ENCODE measurements at regions not wholly inside any gene's neighbourhood (a gene's known extent, or its start where the extent isn't known, plus 50 kb on each side); places are given as distances from the start of the nearest gene placed in this dataset.

GRCh38 chr6:50217841-50218240 lies 168.1 kb upstream of the DEFB112 start:
- CTCF ChIA-PET, result no interaction called here
- TF ChIP-seq ZFP37 (tag by site-specific recombination; IDR thresholded peaks at IDR 0.05) (no peak), ZNF202 (tag by site-specific recombination; IDR thresholded peaks at IDR 0.05; ENCODE audit: borderline replicate concordance) (no peak), ZNF239 (tag by site-specific recombination; IDR thresholded peaks at IDR 0.05) (no peak), OSR2 (tag by site-specific recombination; IDR thresholded peaks at IDR 0.05) (no peak), ZNF561 (tag by site-specific recombination; IDR thresholded peaks at IDR 0.05; ENCODE audit: borderline replicate concordance) (no peak), GLIS1 (tag by site-specific recombination; IDR thresholded peaks at IDR 0.05) (no peak)
- POLR2A ChIA-PET, result no interaction called here
- no peaks in the 10 kb centered on the region for H3K9me3 ChIP-seq (ENCODE audit: control insufficient read depth, insufficient read depth, low read depth, low read length)
- H3K36me3 ChIP-seq (ENCODE audit: control insufficient read depth in 2 of 2, insufficient read depth in 1 of 2, low read length in 2 of 2), result no peaks in the 10 kb centered on the region
- H3K27ac ChIP-seq (ENCODE audit: extremely low read depth, low read depth, low read length), result no peak overlapping the region
- H3K4me3 ChIP-seq (ENCODE audit: low read depth, low read length), result no peak overlapping the region
- H3K4me1 ChIP-seq (ENCODE audit: control insufficient read depth, insufficient read depth, low read length), result no peaks in the 10 kb centered on the region

DNA sequence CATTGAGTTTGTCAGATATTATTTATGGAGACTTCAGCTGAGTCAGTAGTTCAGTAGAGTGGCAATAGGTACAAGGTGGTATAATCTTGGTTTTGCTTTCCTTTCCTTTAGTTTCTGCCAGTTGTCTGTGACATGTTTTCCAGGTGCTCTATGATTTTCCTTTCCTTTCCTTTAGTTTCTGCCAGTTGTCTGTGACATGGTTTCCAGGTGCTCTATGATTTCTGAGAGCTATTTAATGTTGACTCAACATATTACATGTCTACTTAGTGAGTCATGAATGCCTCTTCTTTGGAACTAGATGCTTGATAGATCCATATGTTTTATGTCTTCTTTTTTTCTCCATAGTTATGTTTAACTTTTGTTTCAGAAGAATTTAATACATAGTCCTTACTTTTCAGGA lies 186.4 kb upstream of the DEFB112 start:
- ChIA-PET CTCF (no interaction called here), POLR2A (no interaction called here)
- TF ChIP-seq ZNF600 (tag by site-specific recombination; IDR thresholded peaks at IDR 0.05) (no peak), ZNF324 (tag by site-specific recombination; IDR thresholded peaks at IDR 0.05) (no peak), YY1 (tag by site-specific recombination; IDR thresholded peaks at IDR 0.05) (no peak), PRDM6 (tag by site-specific recombination; IDR thresholded peaks at IDR 0.05) (no peak), ZNF366 (tag by site-specific recombination; conservative IDR thresholded peaks at IDR 0.05) (no peak), PRDM10 (tag by site-specific recombination; IDR thresholded peaks at IDR 0.05) (no peak), ZNF394 (tag by site-specific recombination; IDR thresholded peaks at IDR 0.05; ENCODE audit: borderline replicate concordance) (no peak), SP3 (tag by site-specific recombination; IDR thresholded peaks at IDR 0.05) (no peak), ZNF404 (tag by site-specific recombination; IDR thresholded peaks at IDR 0.05) (no peak)

DNA sequence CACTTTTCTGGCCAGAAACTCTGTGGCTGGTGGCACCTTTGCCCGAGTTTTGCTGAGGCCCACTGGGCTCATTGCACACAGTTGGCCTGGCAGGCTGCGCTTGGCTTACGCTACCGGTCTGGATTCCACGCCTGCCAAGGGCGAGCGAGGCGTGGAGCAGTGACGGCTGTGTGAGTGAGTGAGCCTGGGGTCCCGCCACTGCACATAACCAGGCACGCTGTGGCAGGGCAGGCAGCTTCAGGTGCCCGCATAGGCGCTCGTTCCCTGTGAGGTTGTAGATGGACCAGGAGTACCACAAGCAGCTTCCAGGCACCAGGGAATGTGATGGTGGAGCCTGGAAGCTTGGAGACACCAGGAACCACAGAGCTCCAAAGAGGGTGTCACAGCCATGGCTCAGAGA lies 190.1 kb upstream of the DEFB112 start:
- Histone ChIP-seq H3K36me3 (ENCODE audit: control insufficient read depth in 2 of 2, insufficient read depth in 1 of 2, low read length in 2 of 2) (no peaks in the 10 kb centered on the region), H3K4me1 (ENCODE audit: control insufficient read depth, insufficient read depth, low read length) (no peaks in the 10 kb centered on the region), H3K9me3 (ENCODE audit: control insufficient read depth, insufficient read depth, low read depth, low read length) (no peaks in the 10 kb centered on the region), H3K4me3 (ENCODE audit: low read depth, low read length) (no peak overlapping the region), H3K27ac (ENCODE audit: extremely low read depth, low read depth, low read length) (no peak overlapping the region)
- no peak for TF ChIP-seq AEBP2 (tag by site-specific recombination; IDR thresholded peaks at IDR 0.05; ENCODE audit: borderline replicate concordance)
- TF ChIP-seq ZBTB17 (tag by site-specific recombination; IDR thresholded peaks at IDR 0.05), result no peak
- no peak for TF ChIP-seq ZNF626 (tag by site-specific recombination; IDR thresholded peaks at IDR 0.05)
- TF ChIP-seq ZNF501 (tag by site-specific recombination; IDR thresholded peaks at IDR 0.05), result no peak
- no peak for TF ChIP-seq YY2 (tag by site-specific recombination; IDR thresholded peaks at IDR 0.05)
- TF ChIP-seq ZFP41 (tag by site-specific recombination; IDR thresholded peaks at IDR 0.05; ENCODE audit: borderline replicate concordance), result no peak
- no peak for TF ChIP-seq ZNF114 (tag by site-specific recombination; IDR thresholded peaks at IDR 0.05)
- TF ChIP-seq ZNF791 (tag by site-specific recombination; IDR thresholded peaks at IDR 0.05), result no peak
- no peak for TF ChIP-seq ZNF248 (tag by site-specific recombination; IDR thresholded peaks at IDR 0.05)
- POLR2A ChIA-PET, result no interaction called here
- CTCF ChIA-PET, result no interaction called here

More for the DNA sequence above, 186.4 kb upstream of the DEFB112 start:
- Histone ChIP-seq H3K4me1 (ENCODE audit: control insufficient read depth, insufficient read depth, low read length) (no peaks in the 10 kb centered on the region), H3K4me3 (ENCODE audit: low read depth, low read length) (no peak overlapping the region), H3K36me3 (ENCODE audit: control insufficient read depth in 2 of 2, insufficient read depth in 1 of 2, low read length in 2 of 2) (no peaks in the 10 kb centered on the region), H3K27ac (ENCODE audit: extremely low read depth, low read depth, low read length) (no peak overlapping the region), H3K9me3 (ENCODE audit: control insufficient read depth, insufficient read depth, low read depth, low read length) (no peaks in the 10 kb centered on the region)

All from HEK293 (cell line).